Lung (tissue), 11 donors: ENCODE measurements at regions not wholly inside any gene's neighbourhood (a gene's known extent, or its start where the extent isn't known, plus 50 kb on each side); places are given as distances from the start of the nearest gene placed in this dataset.

ENCODE experiments used
- ATAC-seq: fragments of 200-7000 bp; cut with Tn5 transposase; one replicate; pipeline ENCODE4 v1.9.1; 2020; ENCODE audit warnings: moderate number of reproducible peaks; ENCODE audit not compliant: insufficient read depth, low FRiP score
- DNase-seq, 3 donors: peaks; one replicate each; pipeline ENCODE4 v3.0.0-alpha.2; 2013 to 2017
- H3K27ac ChIP-seq, 2 donors: one replicate each; pipeline ENCODE4 v1.5.1; 2013; ENCODE audit warnings: mild to moderate bottlenecking in 2 of 2, moderate library complexity in 2 of 2, control low read depth in 1 of 2, inconsistent platforms in 1 of 2, low read depth in 1 of 2, low read length in 1 of 2
- H3K27me3 ChIP-seq, 3 donors: one replicate each; pipeline ENCODE4 v1.5.1; 2013; ENCODE audit warnings: low read length in 2 of 3; ENCODE audit not compliant: control insufficient read depth in 3 of 3, insufficient read depth in 3 of 3
- H3K36me3 ChIP-seq, 4 donors: one replicate each; pipeline ENCODE4 v1.5.1; 2013; ENCODE audit warnings: low read length in 4 of 4, mild to moderate bottlenecking in 1 of 4, moderate library complexity in 1 of 4; ENCODE audit not compliant: control insufficient read depth in 4 of 4, insufficient read depth in 4 of 4
- H3K4me1 ChIP-seq, 5 donors: one replicate each; pipeline ENCODE4 v1.5.1; 2013; ENCODE audit warnings: low read length in 5 of 5, mild to moderate bottlenecking in 2 of 5, moderate library complexity in 1 of 5; ENCODE audit not compliant: control insufficient read depth in 5 of 5, insufficient read depth in 5 of 5
- H3K4me3 ChIP-seq: one replicate; pipeline ENCODE4 v1.5.1; 2013; ENCODE audit warnings: mild to moderate bottlenecking, control low read depth, moderate library complexity
- H3K9ac ChIP-seq, 2 donors: one replicate each; pipeline ENCODE4 v1.5.1; 2013; ENCODE audit warnings: low read length in 2 of 2, control low read depth in 1 of 2; ENCODE audit not compliant: insufficient read depth in 1 of 2
- H3K9me3 ChIP-seq, 4 donors: one replicate each; pipeline ENCODE4 v1.5.1; 2013; ENCODE audit warnings: low read length in 3 of 4, mild to moderate bottlenecking in 1 of 4, moderate library complexity in 1 of 4; ENCODE audit not compliant: control insufficient read depth in 4 of 4, insufficient read depth in 3 of 4
- CTCF ChIP-seq: IDR thresholded peaks from 2 replicates; pipeline ENCODE4 v1.5.1; 2012; ENCODE audit warnings: mild to moderate bottlenecking; ENCODE audit errors: control extremely low read depth, extremely low read depth
- WGBS, 2 donors: extraction: QIAGEN DNeasy Blood & Tissue Kit; methylation state at CpG; one replicate each; pipeline ENCODE4 v1.1.7; 2013; 5-methylcytosine and 5-hydroxymethylcytosine counted together
- donor health status: control.
- donor health status: control.
- donor health status: Bipolar disorder and iron deficiency.
- donor health status: healthy.
- donor health status: DM: yes; HTN: yes; CAD: no.

GRCh38 chr2:52386433-52387030, 1354.6 kb upstream of the NRXN1 start:
- ATAC-seq (no peak), DNase-seq (no peak)
- Histone ChIP-seq H3K4me3 (no peak overlapping the region), H3K9me3 (no peaks in the 10 kb centered on the region), H3K4me1 (no peaks in the 10 kb centered on the region), H3K27ac (no peak overlapping the region), H3K27me3 (no peaks in the 10 kb centered on the region), H3K36me3 (no peaks in the 10 kb centered on the region), H3K9ac (no peak overlapping the region)
- 91 to 100% methylated on average over 1 of the region's 1 CpG for WGBS, 2 donors
- no peak for TF ChIP-seq CTCF

- WGBS, 2 donors, result 86 to 89% methylated on average over 2 of the region's 2 CpGs
Measured at GRCh38 chr2:52383541-52383940, 1351.6 kb upstream of the NRXN1 start.

GRCh38 chr2:52369178-52369577, 1337.2 kb upstream of the NRXN1 start:
- WGBS, 2 donors, result 77 to 83% methylated on average over 2 of the region's 2 CpGs
- Histone ChIP-seq H3K9me3 (peaks cover 0 to under 1% (median 0%) of the 10 kb centered on the region in 4 donors), H3K9ac (no peak overlapping the region), H3K27ac (no peak overlapping the region), H3K4me3 (no peak overlapping the region), H3K27me3 (no peaks in the 10 kb centered on the region), H3K36me3 (no peaks in the 10 kb centered on the region), H3K4me1 (no peaks in the 10 kb centered on the region)
- DNase-seq (no peak), ATAC-seq (no peak)
- no peak for TF ChIP-seq CTCF

More at GRCh38 chr2:52383541-52383940, 1351.6 kb upstream of the NRXN1 start:
- no peak overlapping the region for H3K27ac ChIP-seq
- TF ChIP-seq CTCF, result no peak
- no peaks in the 10 kb centered on the region for H3K27me3 ChIP-seq
- H3K4me3 ChIP-seq, result no peak overlapping the region
- H3K9me3 ChIP-seq, result no peaks in the 10 kb centered on the region
- no peak for DNase-seq
- no peaks in the 10 kb centered on the region for H3K36me3 ChIP-seq
- ATAC-seq, result no peak
- H3K9ac ChIP-seq, result no peak overlapping the region
- no peaks in the 10 kb centered on the region for H3K4me1 ChIP-seq

- Histone ChIP-seq H3K4me3 (no peak overlapping the region), H3K27ac (no peak overlapping the region), H3K27me3 (no peaks in the 10 kb centered on the region), H3K4me1 (no peaks in the 10 kb centered on the region), H3K36me3 (no peaks in the 10 kb centered on the region), H3K9me3 (peaks cover 0 to 5% (median under 1%) of the 10 kb centered on the region in 4 donors), H3K9ac (no peak overlapping the region)
- DNase-seq, result no peak
- no peak for TF ChIP-seq CTCF
- no peak for ATAC-seq
Measured at GRCh38 chr2:52368141-52368540, 1336.2 kb upstream of the NRXN1 start.
